ENCODE measurements at regions not wholly inside any gene's neighbourhood (a gene's known extent, or its start where the extent isn't known, plus 50 kb on each side); places are given as distances from the start of the nearest gene placed in this dataset.

DNA sequence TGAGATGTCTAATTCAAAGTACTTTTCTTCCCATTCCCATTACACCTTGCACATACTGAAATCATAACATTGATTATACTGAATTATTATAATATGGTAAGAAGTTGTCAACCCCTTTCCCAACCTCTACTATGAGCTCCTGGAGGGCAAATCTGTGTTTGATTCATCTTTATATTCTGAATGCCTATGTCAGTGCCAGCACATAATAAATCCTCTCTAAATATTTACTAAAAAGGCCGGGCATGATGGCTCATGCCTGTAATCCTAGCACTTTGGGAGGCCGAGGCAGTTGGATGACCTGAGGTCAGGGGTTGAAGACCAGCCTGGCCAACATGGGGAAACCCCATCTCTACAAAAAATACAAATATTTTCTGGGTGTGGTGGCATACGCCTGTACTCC, 392.5 kb upstream of the CADM2 start (continued):
- TF ChIP-seq ZNF518B (CRISPR knock-in tag; IDR thresholded peaks at IDR 0.05) (no peak), KAT2B (IDR thresholded peaks at IDR 0.05; ENCODE audit: low read depth, low read length) (no peak)

DNA sequence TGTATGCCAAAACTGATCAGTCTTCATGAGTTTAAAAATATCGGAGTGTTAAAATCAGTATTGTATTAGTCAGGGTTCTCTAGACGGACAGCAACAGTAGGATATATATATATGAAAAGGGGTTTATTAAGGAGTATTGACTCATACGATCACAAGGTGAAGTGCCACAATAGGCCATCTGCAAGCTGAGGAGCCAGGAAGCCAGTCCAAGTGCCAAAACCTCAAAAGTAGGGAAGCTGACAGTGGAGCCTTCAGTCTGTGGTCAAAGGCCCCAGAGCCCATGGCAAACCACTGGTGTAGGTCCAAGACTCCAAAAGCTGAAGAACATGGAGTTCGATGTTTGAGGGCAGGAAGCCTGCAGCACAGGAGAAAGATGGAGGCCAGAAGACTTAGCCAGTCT, 391.0 kb upstream of the CADM2 start:
- no peaks in the 10 kb centered on the region for H3K36me3 ChIP-seq (ENCODE audit: control insufficient read depth, insufficient read depth, low read length)
- intact Hi-C loops (cut with micrococcal nuclease) (no loop called here), in situ Hi-C loops (cut with MboI) (no loop called here)
- no peak overlapping the region for H3K9ac ChIP-seq (ENCODE audit: insufficient read depth in 1 of 2, low read depth in 2 of 2, low read length in 2 of 2)
- no peaks in the 10 kb centered on the region for H3K79me2 ChIP-seq (ENCODE audit: control insufficient read depth, insufficient read depth, low read length)
- DNase-seq (ENCODE audit: extremely low read depth in 1 of 4, low spot score in 3 of 4) (no peak), ATAC-seq (no peak), FAIRE-seq (no peak)
- no peaks in the 10 kb centered on the region for H3K27me3 ChIP-seq (ENCODE audit: control insufficient read depth in 2 of 2, insufficient read depth in 2 of 2, low read length in 2 of 2)
- no peak overlapping the region for H3K4me2 ChIP-seq (ENCODE audit: insufficient read depth, low read length)
- BruUV-seq (replicated peaks): no TSS peak
- H4K20me1 ChIP-seq (replicated peaks; ENCODE audit: control insufficient read depth, insufficient read depth, low read length): no peaks in the 10 kb centered on the region
- POLR2A ChIA-PET: no interaction called here
- no peak for TF ChIP-seq RB1 (IDR thresholded peaks at IDR 0.05; ENCODE audit: low read depth)
- no peak for TF ChIP-seq SP2 (IDR thresholded peaks at IDR 0.05; ENCODE audit: extremely low read depth, low read depth, low read length, poor library complexity, severe bottlenecking)
- TF ChIP-seq SMC3 (conservative IDR thresholded peaks at IDR 0.05; ENCODE audit: insufficient read depth, low read depth, low read length): no peak
- no peak for TF ChIP-seq ZBTB5 (IDR thresholded peaks at IDR 0.05)
- no peak for TF ChIP-seq ZNF212 (CRISPR knock-in tag; IDR thresholded peaks at IDR 0.05)
- no peak for TF ChIP-seq ZNF717 (CRISPR knock-in tag; IDR thresholded peaks at IDR 0.05)
- TF ChIP-seq, protein P1, sequence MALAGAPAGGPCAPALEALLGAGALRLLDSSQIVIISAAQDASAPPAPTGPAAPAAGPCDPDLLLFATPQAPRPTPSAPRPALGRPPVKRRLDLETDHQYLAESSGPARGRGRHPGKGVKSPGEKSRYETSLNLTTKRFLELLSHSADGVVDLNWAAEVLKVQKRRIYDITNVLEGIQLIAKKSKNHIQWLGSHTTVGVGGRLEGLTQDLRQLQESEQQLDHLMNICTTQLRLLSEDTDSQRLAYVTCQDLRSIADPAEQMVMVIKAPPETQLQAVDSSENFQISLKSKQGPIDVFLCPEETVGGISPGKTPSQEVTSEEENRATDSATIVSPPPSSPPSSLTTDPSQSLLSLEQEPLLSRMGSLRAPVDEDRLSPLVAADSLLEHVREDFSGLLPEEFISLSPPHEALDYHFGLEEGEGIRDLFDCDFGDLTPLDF (CRISPR knock-in tag; IDR thresholded peaks at IDR 0.05): no peak
- TF ChIP-seq TAF15 (IDR thresholded peaks at IDR 0.05; ENCODE audit: low read depth, low read length): no peak
- no peak for TF ChIP-seq PHB2 (IDR thresholded peaks at IDR 0.05; ENCODE audit: low read depth)
- TF ChIP-seq MYNN (IDR thresholded peaks at IDR 0.05): no peak
- TF ChIP-seq MYNN (CRISPR knock-in tag; IDR thresholded peaks at IDR 0.05): no peak
- no peak for TF ChIP-seq FOSL1 (tag; conservative IDR thresholded peaks at IDR 0.05)
- TF ChIP-seq ATF1 (CRISPR knock-in tag; IDR thresholded peaks at IDR 0.05): no peak
- no peak for TF ChIP-seq ATF1 (tag; IDR thresholded peaks at IDR 0.05)
- TF ChIP-seq CBX1 (IDR thresholded peaks at IDR 0.05; ENCODE audit: low read depth): no peak
- no peak for TF ChIP-seq KAT2B (IDR thresholded peaks at IDR 0.05; ENCODE audit: low read depth, low read length)
- 2% methylated on average over 4 of the region's 4 CpGs for whole genome bisulfite sequencing (ENCODE audit: insufficient coverage, low coverage, missing lambda C conversion rate)
- no peaks in the 10 kb centered on the region for H3K4me1 ChIP-seq (replicated peaks in 1 of 2; ENCODE audit: control insufficient read depth in 2 of 2, insufficient read depth in 2 of 2, low read length in 2 of 2)
- H3K4me3 ChIP-seq: no peak overlapping the region
- CTCF ChIA-PET (ENCODE audit: low intra/inter-chr PET ratio): no interaction called here
- no peaks in the 10 kb centered on the region for H3K9me1 ChIP-seq (ENCODE audit: control insufficient read depth, insufficient read depth, low read length)
- no peaks in the 10 kb centered on the region for H3K9me3 ChIP-seq (replicated peaks; ENCODE audit: control insufficient read depth, insufficient read depth, low read depth, low read length)
- no peak overlapping the region for H2AFZ ChIP-seq (ENCODE audit: low read depth, low read length)
- H3K27ac ChIP-seq (ENCODE audit: extremely low read depth, low read depth, low read length): no peak overlapping the region
